ENCODE measurements at regions not wholly inside any gene's neighbourhood (a gene's known extent, or its start where the extent isn't known, plus 50 kb on each side); places are given as distances from the start of the nearest gene placed in this dataset.

DNA sequence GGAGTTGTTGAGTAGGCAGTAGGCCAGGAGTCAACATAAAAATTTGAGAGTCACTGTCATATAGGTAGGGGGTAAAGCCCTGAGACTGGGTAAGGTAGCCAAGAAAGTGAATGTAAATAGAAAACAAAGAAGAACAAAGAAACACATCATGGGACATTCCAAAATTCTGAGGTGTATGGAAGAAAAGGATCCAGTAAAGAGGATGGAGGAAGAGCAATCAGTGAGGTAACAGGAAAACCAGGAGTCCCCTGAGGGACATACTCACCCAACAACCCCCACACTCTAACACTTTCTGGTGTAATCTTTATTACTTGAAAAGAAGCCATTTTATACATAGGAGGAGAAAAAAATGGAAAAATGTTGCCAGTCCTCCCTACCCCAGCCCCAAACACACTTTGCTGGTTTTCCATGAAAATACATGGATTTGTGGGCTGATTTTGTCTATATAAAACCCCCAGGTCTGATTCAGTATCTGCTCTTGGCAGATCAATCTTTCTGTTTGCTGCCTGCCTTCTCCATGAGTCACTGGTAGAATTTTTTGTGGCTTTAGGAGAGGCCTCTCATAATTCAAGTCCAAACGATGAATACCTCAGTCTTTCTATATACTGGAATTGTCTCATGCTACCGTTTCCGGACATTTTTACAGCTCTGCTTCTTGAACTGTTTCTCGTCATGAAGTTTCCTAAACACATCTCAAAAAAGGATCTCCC is 271.4 kb upstream of the MAN1A1 start:
- DNase-seq: no peak

DNA sequence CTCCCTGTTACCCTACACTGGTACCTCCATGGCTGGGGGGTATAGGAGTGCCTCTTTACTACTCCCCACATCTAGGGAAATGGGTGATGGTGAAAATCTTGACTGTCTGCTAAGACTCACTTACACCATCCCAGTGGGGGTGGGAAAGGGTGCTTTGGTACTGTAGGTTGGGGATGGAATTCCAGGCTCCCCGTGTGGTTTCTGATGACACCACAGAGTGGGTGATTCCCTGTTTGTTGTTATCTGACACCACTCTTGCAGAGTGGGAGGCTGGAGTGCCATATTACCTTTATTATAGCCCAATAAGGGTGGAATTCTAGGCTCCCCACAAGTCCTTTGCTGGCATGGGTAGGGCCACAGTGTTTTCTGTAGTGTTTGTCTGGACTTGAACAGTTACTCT is 264.6 kb upstream of the MAN1A1 start:
- no peak for DNase-seq

DNA sequence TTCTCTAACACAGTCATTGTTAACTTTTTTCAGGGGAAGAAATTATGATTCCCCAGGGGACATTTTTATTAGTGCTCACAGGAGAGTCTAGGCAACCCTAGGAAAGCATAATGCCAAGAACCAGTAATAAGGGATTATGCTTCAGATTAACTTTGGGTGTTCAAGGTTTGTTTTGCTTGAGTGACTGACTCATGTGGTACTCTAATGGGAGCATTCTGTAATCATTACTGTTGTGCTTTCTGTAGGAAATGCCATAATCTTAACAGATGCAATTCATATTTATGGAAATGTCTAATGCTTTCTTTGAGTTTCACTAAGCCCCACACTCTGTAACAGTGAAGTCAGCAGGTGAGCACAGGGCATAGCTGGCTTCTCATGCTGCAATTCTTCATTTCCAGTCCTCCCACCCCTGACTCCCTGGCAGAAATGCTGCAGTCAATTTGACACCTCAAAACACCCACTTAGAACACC is 263.4 kb upstream of the MAN1A1 start:
- no peak for DNase-seq

- no peak for DNase-seq
Observed at GRCh38 chr6:119612176-119612891, 262.8 kb upstream of the MAN1A1 start.

DNA sequence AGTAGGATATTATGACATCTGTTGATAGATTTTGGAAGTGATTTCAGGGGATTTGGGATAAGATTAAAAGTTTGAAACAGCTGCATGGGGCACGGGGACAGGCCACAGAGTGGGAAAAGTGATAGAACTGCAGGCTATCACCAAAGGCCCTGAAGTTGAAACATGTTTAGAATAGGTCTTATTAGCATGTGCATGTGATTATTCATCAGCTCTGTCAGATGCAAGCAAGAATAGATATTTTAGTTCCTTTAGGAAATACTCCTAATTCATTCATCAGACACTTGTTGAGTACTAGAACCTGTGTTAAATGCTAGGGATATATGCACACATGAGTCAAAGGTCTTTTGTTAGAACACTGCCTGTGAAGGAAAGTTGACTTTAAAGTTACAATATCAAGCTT is 261.2 kb upstream of the MAN1A1 start:
- DNase-seq: no peak

DNA sequence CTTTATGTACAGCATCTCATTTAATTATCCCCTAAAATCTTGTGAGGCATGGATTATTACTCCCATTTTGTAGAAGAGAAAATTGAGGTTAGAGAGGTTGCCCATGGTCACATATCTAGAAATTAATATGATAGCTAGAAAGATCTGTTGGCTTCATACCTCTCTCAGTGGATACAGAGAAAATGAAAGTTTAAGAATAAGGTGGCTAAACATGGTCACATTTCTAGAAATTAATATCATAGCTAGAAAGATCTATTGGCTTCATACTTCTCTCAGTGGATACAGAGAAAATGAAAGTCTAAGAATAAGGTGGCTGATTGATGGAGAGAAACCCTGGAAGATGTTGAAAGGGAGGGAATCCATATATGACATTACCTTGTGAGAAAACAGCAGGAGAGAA is 260.7 kb upstream of the MAN1A1 start:
- no peak for DNase-seq

DNA sequence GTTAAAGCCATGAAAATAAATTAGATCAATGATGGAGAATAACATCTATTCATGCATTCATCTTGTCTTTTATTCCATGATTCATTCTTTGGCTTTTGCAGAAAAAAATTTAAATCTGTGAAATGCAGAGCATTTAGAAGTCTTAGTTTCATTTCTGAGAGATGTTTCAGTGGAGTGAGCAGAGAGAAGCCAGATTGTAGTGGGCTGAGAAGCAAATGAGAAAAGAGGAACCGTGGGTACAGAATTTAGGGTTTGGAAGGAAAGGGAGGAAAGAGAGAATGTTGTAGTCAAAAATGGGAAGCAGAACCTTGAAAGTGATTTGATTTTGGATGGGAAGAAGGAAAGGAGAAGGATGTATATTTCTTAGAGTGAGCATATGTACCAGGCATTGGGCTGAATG is 260.3 kb upstream of the MAN1A1 start:
- no peak for DNase-seq

GRCh38 chr6:119608994-119609393 is 259.4 kb upstream of the MAN1A1 start:
- no peak for DNase-seq

- no peak for DNase-seq
Observed at GRCh38 chr6:119604124-119604523, 254.6 kb upstream of the MAN1A1 start.

GRCh38 chr6:119603501-119603900 is 253.9 kb upstream of the MAN1A1 start:
- no peak for DNase-seq

- DNase-seq: no peak
Observed at GRCh38 chr6:119602215-119603178, 252.9 kb upstream of the MAN1A1 start.

DNA sequence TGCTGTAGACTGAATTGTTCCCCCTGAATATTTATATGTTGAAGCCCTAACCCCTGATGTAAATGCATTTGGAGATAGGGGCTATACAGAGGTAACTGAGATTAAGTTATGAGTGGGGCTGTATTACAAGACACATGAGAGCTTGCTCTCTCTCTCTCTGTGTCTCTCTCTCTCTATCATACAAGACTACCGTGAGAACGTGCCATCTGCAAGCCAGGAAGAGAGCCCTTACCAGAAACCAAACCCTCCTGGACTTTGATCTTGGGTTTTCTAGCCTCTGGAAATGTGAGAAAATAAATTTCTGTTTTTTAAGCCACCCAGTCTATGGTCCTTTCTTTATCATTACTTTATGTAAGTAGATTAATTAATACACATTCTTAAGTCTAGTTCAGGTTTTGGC is 249.3 kb upstream of the MAN1A1 start:
- no peak for DNase-seq

DNA sequence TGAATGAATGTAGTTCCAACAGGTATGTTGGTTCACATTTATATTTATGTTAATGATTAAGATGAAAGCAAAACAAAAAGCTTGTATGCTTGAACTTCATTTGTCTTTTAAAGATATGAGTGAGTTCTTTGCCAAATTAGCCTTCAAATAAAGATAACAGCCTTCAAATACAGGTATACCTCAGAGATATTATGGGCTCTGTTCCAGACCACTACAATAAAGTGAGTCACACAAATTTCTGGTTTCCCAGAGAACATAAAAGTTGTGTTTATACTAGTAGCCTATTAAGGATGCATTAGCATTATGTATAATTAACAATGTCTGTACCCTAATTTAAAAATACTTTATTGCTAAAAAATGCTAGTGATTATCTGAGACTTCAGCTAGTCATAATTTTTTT is 245.3 kb upstream of the MAN1A1 start:
- no peak for DNase-seq

DNA sequence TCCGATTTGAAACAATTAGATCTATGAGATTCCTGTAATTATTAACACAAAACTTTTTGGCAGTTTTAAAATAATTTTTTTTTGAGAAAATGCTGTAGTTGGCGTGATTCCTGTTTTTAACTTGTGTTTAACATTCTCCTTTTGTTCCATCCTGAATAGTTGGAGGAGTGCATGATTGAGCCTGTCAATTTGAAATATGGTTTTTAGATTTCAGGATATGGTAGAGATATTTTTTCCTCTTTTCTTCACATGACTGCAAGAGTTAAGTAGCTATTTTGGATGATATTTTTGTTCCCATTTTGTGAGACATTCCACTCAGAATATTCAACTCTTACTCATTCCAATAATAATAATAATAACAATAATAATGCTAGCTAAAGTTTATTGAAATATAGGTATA is 241.7 kb upstream of the MAN1A1 start:
- DNase-seq: no peak

DNA sequence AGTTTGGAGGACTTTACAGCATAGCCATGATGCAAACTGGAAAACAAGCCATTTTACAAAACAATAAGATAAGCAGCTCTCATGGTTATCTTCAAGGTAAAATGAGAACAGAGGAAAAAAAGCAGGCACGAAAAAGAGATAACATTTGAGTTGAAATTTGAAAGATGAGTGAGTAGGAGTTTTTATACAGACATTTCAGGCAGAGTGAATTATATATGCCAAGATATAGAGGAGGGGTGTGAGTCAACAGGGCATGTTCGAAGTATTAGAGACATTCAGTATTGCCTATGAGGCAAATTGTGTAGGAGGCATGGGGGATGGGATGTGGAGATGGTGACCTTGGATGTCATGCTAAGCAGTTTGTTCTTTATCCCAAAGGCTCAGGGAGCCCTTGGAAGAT is 240.5 kb upstream of the MAN1A1 start:
- no peak for DNase-seq

- no peak for DNase-seq
Observed at GRCh38 chr6:119587537-119587936, 238.0 kb upstream of the MAN1A1 start.

GRCh38 chr6:119586250-119586882 is 236.8 kb upstream of the MAN1A1 start:
- no peak for DNase-seq

DNA sequence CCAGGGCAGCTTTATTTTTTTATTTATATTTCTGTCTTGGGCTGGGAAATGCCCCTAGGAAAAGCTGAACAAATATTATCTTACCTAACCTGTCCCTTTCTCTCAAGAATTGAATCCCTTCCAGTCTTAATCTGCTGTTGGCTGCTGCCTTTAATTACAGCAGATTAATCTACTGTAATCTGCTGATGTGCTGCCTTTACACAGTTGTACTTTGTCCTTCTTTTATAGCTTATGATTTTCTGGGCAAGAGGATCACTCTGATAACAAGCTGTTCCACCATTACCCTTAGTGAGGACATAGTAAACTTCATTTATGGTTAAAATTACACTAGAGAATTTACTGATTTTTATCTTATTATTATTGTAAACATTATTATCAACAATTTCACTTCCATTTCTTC is 234.5 kb upstream of the MAN1A1 start:
- DNase-seq: no peak

DNA sequence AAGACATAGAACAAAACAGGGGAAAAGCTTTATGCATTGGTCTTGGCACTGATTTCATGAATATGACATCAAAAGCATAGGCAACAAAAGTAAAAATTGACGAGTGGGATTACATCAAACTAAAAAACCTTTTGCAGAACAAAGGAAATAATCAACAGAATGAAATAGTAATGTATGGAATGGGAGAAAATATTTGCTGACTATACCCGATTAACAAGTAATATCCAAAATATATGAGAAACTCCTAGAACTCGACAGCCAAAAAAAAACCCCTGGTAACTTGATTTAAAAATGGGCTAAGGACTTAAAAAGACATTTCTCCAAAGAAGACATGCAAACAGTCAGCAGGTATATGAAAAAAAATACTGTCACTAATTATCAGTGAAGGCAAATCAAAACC is 231.7 kb upstream of the MAN1A1 start:
- DNase-seq: no peak

- no peak for DNase-seq
Observed at GRCh38 chr6:119575721-119576120, 226.2 kb upstream of the MAN1A1 start.

GRCh38 chr6:119568580-119568979 is 219.0 kb upstream of the MAN1A1 start:
- no peak for DNase-seq

DNA sequence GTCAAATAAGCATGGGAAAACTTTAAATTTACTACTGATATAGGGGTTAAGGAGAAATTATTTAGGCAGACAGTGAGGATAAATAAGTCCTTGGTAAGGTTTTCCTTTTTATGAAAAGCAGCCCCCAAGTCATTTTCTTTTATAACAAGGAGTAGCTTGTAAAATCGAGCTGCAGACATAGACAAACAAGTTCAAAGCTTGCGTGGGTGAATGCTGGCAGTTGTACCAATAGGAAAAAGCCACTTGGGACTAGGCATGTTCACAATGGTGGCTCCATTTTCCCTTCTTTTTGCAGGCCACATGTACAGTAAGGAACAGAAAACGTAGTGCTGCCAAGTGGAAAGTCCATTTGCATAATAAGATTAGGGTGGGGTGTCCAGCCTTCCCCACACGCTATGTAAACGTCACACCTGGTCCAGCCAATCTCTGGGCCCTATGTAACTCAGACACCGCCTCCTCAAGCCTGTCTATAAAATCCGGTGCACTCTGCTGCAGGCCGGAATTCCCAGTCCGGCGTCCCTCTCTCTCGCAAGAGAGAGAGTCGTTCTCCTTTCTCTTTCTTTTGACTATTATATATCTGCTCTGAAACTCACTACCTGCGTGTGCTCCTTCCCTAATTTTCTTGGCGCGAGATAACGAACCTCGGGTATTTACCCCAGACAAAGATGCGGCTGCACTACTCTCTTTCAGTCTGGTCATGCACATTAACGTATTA is 217.1 kb upstream of the MAN1A1 start:
- DNase-seq: no peak

Data from hematopoietic multipotent progenitor cell treated with erythropoietin and hydrocortisone succinate and interleukin-3 and kit ligand, for 6 days (in vitro differentiated cells).